GM19395 (cell line): ENCODE measurements at regions not wholly inside any gene's neighbourhood (a gene's known extent, or its start where the extent isn't known, plus 50 kb on each side); places are given as distances from the start of the nearest gene placed in this dataset.

Source experiments
- ATAC-seq: cut with Tn5 transposase; IDR thresholded peaks from one replicate; pipeline ENCODE4 v1.9.1; 2021; ENCODE audit warnings: mild to moderate bottlenecking, moderate library complexity; ENCODE audit not compliant: unreplicated experiment

DNA sequence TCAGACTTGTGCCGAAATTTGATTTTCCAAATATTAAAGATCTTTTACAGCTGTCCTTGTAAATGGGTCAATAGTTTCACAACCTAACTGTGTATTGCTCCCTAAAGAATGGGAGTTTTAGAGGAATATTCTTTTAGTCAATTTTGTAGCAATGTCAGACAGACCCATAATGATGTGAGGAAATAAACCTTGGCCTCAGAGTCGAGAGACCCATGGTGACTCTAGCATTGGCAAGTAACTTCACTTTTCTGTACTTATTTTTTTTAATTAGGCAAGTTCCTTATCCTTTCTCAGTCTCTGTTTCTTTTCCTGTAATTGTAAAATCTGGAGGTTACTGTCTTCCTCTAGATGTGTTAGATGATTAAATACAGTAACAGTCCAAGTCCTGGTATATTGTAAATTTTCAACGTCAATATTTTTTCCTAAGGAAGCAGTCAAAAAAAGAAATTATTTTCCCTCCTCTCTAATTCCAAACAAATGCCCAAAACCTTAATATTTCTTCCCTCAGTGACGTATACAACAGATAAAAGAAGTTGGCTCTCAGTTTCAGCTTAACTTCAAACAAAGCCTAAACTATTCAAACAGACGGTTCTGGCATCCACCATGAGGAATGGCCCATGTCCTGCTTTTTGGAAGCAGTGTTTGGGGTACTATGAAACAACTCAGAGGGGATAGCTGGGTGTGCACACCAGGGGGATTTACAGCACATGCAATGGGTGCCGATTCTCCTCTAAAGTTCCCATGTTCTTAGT is 466.7 kb downstream of the TNS1 start:
- ATAC-seq, result no peak

DNA sequence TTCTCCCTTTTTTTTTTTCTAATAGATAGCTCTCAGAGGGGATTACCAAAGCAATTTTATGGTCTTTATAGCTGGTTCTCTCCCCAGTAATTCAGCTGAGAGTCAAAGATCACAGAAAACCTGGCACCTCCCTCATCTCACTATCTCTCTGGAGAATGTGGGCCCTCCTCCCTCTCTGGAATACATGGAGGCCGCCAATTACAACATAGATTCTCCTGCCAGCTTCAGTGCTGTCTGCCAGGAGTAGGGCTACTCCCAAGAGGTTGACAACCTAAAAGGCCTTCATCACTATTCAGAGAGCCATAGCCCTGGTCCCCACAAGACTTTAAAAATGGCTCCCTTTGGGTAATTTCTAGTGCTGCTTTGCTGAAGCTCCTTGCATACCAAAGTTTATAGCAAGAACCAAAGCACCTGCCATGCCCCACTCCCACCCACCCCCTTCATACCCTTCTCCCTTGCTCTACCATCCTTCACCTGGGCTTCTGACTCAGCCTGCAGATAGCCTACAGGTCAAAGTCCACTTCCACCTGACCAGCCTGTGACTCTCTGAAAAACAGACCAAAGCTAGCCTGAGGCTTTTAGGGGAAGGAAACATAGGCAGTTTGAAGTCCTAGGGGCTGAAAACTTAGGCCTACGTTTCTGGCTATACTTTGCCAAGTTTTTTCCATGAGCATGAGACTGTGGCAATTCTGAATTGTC is 472.3 kb downstream of the TNS1 start:
- no peak for ATAC-seq

DNA sequence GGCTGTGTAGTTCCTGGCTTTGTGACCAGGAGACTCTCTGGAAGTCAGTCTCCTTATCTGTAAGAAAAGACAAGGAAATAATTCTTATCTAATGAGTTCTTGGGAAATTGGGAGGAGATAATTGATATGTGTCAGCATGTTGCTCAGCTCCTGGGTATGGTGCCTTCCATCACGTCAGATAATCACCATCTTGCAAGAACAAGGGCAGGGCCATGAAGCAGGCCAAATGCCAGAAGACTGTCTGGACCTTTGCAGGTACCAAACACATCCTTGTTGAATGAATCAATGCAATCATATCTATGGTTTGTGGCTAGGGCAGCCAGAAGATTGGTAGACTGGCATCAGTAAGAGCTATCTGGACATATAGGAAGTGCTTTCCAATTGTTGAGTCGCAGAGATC is 473.5 kb downstream of the TNS1 start:
- no peak for ATAC-seq

DNA sequence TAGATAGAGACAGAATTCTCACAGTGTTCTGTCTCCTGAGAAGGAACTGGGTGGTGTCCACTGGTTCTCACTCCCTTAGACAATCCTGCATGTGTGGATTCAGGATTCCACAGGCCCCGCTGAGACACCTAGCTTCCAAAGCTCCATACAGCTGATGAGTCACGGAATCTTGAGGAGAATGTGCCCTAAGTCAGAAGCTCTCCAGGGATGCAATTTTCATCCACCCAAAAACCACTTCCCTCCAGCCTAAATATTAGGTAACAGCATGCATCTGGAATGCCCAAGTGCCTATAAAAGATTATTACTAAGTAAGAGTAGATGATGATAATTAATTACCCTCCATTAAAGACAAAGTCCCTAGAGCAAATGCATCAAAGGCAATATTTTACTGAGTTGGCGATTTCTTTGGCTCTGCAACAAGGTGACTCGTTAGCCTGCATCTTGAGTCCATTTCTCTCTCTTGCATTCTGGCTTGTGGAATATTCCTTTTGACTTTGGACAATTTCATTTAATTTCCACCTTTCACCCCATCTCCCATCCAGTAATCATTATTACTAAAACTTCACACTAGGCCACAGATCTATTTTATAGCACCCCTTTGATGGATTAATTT is 475.1 kb downstream of the TNS1 start:
- ATAC-seq, result no peak

DNA sequence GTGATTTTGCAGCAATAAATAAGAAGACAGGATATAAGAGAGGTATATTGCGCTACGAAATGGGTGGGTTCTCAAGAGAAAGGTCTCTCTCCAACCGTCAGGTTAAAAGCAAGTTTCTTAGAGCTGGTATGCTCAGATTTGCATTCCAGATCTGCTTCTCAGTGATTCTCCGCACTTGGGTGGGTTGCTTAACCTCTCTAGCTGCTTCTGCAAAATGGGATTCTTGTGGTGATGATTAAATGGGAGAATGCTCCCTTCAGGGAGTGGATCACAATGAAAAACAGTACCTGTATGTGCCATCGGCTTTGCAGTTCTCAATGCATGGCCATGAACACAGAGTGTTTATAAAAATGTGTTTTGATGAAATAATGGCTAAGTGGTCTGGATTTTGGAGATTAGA is 477.7 kb downstream of the TNS1 start:
- no peak for ATAC-seq

DNA sequence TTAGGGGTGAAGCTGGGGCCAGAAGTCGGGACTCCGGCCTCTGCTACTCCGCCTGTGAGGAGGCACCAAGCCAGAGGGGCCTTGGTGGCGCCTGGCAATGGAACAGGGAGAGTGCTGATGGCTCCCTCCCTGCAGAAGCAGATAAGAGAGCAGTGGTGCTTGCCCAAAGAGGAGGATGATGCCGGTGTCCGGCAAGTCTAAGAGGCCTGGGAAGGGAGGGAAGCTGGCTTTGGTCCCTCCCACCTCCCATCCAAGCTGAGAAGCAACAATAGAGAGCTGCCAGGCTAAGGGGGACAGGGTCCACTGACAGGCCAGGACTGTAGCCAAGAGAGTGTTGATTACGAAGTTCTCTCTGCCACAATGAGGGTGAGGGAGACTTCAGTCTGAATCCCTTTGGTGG is 479.5 kb downstream of the TNS1 start:
- no peak for ATAC-seq

DNA sequence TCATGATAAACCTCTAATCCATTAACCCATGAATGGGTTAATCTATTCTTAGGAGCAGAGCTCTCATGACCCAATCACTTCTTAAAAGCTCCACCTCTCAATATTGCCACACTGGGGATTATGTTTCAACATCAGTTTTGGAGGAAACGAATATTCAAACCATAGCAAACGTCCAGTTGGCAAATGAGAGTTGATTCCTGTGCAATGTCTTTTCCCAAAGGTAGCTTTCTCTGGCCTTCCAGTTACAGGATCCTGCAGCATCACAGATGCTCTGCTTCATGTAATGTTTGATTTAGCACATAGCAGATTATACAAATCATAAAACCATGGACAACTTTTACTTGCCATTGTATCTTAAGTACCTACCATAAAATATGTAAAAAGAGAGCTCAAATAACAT is 481.0 kb downstream of the TNS1 start:
- ATAC-seq, result no peak

DNA sequence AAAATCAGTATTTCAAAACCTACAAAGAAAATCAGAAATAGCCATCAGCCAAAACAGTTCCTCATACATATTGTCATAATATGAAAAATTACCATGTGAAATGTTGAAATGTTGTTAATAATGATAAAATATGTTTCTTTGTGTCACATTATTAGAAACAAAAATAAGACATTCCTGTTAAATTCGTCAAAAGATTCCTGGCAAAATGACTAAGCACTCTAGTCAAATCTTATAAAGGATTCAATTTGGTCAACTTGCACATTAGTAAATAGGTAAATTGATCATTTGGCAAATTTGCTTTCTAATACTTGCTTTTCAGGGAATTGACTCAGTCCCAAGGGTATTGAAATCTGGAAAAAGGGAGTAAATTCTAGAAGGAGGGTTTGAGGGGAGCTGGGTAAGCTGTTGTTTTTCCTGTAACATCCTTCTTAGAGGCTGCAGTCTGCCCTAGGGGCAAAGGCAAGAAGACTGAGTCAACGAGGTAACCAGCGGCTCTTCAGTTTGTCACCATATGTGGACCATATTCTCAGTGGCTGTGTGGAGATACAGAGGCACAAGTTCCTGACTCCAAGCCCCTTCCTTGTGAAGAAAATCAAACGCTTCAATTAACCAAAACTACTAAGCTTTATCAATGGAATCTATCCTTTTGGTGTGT is 482.3 kb downstream of the TNS1 start:
- ATAC-seq, result no peak

DNA sequence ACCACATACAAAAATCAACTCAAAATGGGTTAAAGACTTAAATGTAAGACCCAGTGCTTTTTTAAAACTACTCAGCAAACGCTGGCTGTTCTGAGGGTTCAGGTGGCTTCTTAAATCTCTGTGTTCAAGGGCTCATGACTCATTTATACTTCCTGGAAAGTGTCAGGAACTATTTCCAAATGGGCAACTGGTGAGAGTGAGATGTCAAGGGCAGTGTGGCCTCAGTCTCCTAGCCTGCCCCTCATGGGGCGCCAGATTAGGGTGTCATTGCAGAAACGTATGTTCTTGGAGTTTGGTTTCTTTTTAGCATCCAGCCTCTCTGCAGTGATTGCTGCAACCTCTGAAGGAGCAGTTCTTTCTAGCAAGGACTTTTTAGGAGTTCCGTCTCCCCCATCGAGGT is 485.4 kb downstream of the TNS1 start:
- no peak for ATAC-seq

DNA sequence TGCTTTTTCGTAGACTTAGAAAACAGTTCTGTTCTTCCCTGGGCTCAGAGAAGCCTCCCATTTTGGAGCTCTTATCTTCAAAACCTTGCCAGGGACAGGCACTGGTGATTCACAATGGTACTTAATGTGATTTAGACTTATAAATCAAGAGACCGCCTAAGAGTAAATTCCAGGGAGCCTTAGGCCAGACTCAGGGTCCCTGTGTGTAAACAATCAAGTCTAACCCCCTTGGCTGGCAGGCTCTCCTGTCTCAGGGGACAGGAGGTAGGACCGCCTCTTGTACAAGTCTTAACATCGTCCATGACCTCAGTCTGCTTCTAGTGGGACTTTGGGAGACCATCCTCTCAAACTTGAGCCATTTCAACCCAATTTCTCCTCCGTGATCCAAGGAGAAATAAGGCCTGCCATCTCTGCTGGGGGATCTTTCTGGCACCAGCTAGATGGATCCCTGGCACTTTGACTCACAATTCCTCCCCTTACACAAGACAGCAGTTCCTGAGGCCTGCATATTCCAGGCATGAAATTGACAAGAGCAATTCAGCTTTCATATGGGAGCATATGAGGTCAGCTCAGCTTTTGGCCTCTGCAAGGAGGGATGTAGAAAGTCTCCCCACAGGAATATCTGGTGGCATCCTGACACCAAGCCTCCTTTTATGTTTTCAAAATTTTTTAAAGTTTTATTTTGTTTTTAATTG is 487.0 kb downstream of the TNS1 start:
- ATAC-seq, result no peak

DNA sequence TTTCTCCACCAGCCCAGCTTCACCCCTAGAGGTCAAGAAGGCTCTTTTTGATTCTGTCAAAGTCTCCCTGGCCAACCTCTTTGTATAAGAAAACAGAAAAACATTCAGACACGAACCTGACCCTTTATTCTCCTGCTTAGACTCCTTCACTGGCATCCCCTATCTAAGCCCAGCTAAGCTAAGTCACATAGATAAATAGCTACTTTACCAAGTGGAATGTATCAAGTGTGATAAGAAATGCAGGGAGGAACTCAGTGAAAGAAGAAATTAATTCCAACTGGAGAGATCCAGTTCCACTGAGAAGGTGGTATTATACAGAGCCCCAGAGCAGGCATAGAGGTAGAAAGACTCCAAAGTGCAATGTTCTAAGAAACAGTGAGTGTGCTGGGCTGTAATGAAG is 489.5 kb downstream of the TNS1 start:
- ATAC-seq, result no peak

DNA sequence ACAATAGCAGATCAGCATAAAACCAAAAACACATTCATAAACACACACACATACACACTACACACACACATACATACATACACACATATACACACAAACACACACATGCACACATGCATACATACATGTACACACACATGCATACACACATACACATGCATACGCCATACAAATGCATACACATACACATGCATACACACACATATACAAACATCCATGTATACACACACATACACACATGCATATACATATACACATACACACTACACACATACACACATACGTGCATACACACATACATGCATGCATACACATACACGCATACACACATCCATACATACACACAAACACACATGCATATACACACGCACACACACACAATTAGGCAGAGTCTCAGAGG is 490.1 kb downstream of the TNS1 start:
- no peak for ATAC-seq

DNA sequence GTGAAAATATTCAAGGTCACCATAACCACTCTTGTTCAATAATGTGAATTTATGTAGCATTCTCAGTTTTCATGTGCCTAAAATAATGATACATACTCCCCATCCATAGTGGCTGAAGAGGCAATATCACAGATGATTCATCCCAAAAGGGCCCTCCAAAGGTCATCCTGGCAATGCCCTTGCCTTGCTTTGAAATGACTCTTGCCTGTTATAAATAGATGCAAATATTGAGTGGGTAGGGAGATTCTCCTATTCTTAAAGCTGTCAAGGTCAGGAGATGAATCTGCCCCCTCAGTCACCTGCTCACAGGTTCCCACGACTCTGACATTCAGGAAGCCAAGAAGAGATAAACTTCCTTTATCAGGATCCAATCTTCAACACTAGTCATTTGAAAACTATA is 490.5 kb downstream of the TNS1 start:
- ATAC-seq, result no peak

DNA sequence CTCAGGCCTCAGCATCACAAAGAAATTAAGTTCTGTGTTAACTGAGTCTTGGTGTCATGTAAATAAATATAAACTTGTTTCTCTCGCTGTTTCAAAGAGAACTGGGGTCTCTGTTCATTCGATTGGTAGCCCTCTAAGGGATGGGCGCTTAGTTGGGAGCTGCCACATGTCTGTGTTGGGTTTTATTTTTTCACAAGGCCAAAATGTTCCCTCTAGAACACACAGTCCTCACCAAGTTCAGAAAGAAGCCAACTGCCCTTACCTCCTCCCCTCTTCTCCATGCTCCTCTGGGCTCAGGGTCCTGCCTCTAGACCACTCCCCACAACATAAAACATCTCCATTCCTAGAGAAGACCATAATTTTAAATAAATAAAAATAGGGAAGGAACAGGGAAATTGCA is 490.9 kb downstream of the TNS1 start:
- ATAC-seq, result no peak

DNA sequence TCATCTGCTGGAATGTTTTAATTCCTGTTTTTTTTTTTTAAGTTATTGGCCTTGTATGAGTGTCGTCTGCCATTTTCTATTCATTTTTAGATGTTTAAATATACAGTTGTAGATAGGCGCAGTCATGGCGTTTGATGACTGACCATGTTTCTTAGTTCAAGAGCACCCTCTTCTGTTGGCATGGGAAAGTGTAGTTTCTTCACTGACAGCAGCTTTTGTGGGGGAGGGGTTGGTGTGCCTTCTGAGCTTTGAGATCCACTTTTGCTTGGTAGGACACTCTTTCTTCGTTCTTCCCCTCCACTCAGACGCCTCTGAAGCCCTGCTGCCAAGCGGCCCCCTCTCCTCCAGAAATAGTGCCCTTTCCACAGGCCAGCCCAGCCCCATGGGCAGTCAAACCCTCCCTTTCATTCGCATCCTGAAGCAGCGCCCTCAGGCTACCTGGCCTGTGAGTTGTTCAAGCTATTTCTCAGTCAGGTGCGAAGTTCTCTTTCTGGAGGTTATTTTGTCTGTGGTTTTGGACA is 492.0 kb downstream of the TNS1 start:
- ATAC-seq, result peak; percentile 69

DNA sequence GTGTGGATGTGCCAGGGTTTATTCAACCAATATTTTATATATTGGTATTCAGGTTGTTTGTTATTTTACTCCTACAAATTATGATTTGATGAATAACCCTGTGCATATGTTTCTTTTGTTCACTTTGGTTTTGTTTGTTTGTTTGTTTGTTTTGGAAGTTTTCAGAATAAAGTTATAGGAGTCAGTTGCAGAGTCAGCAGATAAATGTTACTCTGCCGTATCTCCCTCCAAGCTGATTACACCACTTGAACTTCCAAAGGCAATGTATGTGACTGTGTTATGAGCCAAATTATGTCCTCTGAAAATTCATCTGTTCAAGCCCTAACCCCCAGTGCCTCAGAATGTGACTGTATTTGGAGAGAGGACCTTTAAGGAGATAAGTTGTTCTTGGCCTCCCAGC is 497.5 kb downstream of the TNS1 start:
- ATAC-seq, result no peak

DNA sequence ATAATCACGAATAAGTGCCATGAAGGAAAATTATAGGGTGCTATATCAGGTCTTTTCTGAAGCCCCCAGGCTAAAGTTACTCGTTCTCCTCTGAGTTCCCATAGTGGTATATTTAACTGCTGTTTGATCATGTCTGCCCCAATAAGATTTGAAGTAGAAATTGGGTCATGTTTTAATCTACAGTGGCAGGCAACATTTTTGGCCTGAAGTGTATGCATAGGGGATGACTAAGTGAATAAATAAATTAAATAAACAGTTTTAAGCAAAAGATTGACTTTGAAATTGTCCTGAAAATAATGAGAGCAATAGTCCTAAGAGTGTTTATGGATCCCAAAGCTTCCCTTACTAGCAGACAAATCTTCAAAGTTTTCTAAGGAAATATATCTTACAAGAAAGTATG is 500.9 kb downstream of the TNS1 start:
- no peak for ATAC-seq

DNA sequence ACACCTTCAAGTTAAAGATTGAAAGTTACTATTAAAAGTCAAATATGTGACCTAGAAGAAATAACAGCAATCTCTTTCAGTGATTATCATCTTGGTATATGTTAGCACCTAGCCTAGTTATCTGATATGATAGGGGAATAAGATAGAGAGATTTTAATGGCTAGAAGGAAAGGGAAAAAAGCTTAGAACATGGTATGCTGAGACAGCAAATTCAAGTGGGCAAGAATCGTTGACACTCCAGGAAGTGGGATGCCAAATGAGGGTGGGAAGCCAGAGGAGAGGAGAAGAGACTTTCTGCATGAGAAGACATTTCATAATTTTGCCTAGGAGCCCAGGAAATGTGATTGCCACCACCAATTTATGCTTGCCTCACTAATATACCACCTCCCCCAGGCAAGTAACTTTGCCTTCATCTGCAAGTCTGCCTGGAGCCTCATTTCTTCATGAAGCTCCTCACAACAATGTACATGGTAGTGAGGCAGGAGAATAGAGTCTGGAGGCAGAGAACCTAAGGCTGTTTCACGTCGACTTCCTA is 504.9 kb downstream of the TNS1 start:
- ATAC-seq, result no peak

DNA sequence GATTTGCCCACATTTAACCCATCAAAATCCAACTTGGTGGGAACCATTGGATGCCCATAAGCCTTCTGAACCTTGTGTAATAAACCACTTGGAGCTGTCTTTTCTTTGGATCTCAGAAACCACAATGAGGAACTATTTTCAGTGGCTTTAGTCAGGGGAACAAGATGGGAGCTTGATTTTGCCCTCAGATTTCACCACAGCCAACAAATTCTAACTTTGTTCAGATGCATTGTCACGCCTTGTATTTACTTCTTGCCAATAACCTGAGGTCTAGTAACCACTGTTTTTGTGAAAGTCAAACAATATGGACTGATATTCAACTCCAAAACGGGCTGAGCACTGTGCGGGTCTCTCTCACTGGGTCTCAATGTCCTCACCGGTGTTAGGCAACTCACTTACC is 508.2 kb downstream of the TNS1 start:
- ATAC-seq, result no peak

DNA sequence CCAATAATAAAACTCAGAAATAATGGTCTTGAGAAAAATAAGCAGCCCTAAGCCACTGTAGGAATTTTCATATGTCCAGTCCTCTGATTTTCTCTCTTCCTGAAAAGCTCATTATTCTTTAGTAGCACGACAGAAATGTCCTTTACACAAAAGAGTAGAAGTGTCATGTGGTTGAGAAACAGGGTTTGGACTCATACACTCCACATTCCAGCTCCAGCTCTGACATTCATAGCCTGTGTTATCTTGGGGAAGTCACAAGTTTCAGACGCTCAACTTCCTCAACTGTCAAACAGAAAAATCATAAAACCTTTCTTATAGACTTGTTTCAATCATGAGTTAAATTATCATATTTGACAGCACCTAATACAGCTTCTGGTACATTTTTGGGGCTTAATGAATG is 511.5 kb downstream of the TNS1 start:
- ATAC-seq, result no peak
